ENCODE measurements at regions not wholly inside any gene's neighbourhood (a gene's known extent, or its start where the extent isn't known, plus 50 kb on each side); places are given as distances from the start of the nearest gene placed in this dataset.

GRCh38 chr21:38178653-38179470, 77.9 kb upstream of the KCNJ15 start:
- DNase-seq (ENCODE audit: low spot score), result no peak
- no peaks in the 10 kb centered on the region for H3K4me1 ChIP-seq (ENCODE audit: insufficient read depth, low read length, poor library complexity, severe bottlenecking)
- no peaks in the 10 kb centered on the region for H3K36me3 ChIP-seq (ENCODE audit: insufficient read depth, low read length, poor library complexity, severe bottlenecking)
- ChIA-PET POLR2A (ENCODE audit: low non-redundant PET) (no interaction called here), CTCF (no interaction called here)
- intact Hi-C loops (cut with micrococcal nuclease; ENCODE audit: unreplicated experiment), result no loop called here
- peaks cover 9% of the 10 kb centered on the region for H3K27me3 ChIP-seq (replicated peaks; ENCODE audit: insufficient read depth, low read depth, low read length, poor library complexity)
- BruUV-seq (replicated peaks), result no TSS peak
- H3K9me3 ChIP-seq (ENCODE audit: low read depth, low read length, poor library complexity, severe bottlenecking), result no peaks in the 10 kb centered on the region
- TF ChIP-seq EZH2 (IDR thresholded peaks at IDR 0.05; ENCODE audit: borderline replicate concordance, low read depth, low read length, poor library complexity, severe bottlenecking), result no peak
- no peak for TF ChIP-seq CTCF (conservative IDR thresholded peaks at IDR 0.05; ENCODE audit: low read depth, low read length)
- no peak overlapping the region for H3K27ac ChIP-seq (ENCODE audit: low read depth, low read length, poor library complexity, severe bottlenecking)
- no peak overlapping the region for H3K4me3 ChIP-seq (ENCODE audit: low read depth, low read length, poor library complexity, severe bottlenecking)

- H3K9me3 ChIP-seq (ENCODE audit: low read depth, low read length, poor library complexity, severe bottlenecking), result no peaks in the 10 kb centered on the region
- H3K36me3 ChIP-seq (ENCODE audit: insufficient read depth, low read length, poor library complexity, severe bottlenecking), result no peaks in the 10 kb centered on the region
- no peak overlapping the region for H3K27ac ChIP-seq (ENCODE audit: low read depth, low read length, poor library complexity, severe bottlenecking)
- no peak overlapping the region for H3K4me3 ChIP-seq (ENCODE audit: low read depth, low read length, poor library complexity, severe bottlenecking)
- BruUV-seq (replicated peaks), result no TSS peak
- ChIA-PET CTCF (no interaction called here), POLR2A (ENCODE audit: low non-redundant PET) (no interaction called here)
- H3K27me3 ChIP-seq (replicated peaks; ENCODE audit: insufficient read depth, low read depth, low read length, poor library complexity), result peaks cover 9% of the 10 kb centered on the region
- no peak for DNase-seq (ENCODE audit: low spot score)
- no peak for TF ChIP-seq CTCF (conservative IDR thresholded peaks at IDR 0.05; ENCODE audit: low read depth, low read length)
- TF ChIP-seq EZH2 (IDR thresholded peaks at IDR 0.05; ENCODE audit: borderline replicate concordance, low read depth, low read length, poor library complexity, severe bottlenecking), result no peak
- H3K4me1 ChIP-seq (ENCODE audit: insufficient read depth, low read length, poor library complexity, severe bottlenecking), result no peaks in the 10 kb centered on the region
- intact Hi-C loops (cut with micrococcal nuclease; ENCODE audit: unreplicated experiment), result no loop called here
Measured at GRCh38 chr21:38179511-38179910, 77.3 kb upstream of the KCNJ15 start.

- Histone ChIP-seq H3K4me3 (ENCODE audit: low read depth, low read length, poor library complexity, severe bottlenecking) (no peak overlapping the region), H3K27me3 (replicated peaks; ENCODE audit: insufficient read depth, low read depth, low read length, poor library complexity) (peaks cover 9% of the 10 kb centered on the region), H3K27ac (ENCODE audit: low read depth, low read length, poor library complexity, severe bottlenecking) (no peak overlapping the region), H3K4me1 (ENCODE audit: insufficient read depth, low read length, poor library complexity, severe bottlenecking) (no peaks in the 10 kb centered on the region), H3K9me3 (ENCODE audit: low read depth, low read length, poor library complexity, severe bottlenecking) (peaks cover 5% of the 10 kb centered on the region), H3K36me3 (ENCODE audit: insufficient read depth, low read length, poor library complexity, severe bottlenecking) (no peaks in the 10 kb centered on the region)
- BruUV-seq (replicated peaks), result no TSS peak
- ChIA-PET CTCF (no interaction called here), POLR2A (ENCODE audit: low non-redundant PET) (no interaction called here)
- TF ChIP-seq CTCF (conservative IDR thresholded peaks at IDR 0.05; ENCODE audit: low read depth, low read length), result no peak
- no peak for TF ChIP-seq EZH2 (IDR thresholded peaks at IDR 0.05; ENCODE audit: borderline replicate concordance, low read depth, low read length, poor library complexity, severe bottlenecking)
- DNase-seq (ENCODE audit: low spot score), result no peak
- intact Hi-C loops (cut with micrococcal nuclease; ENCODE audit: unreplicated experiment), result no loop called here
Measured at GRCh38 chr21:38181096-38181495, 75.7 kb upstream of the KCNJ15 start.

Data from A673 (cell line).